Stimulated activated CD4-positive, alpha-beta T cell treated with anti-CD3 and anti-CD28 coated beads, TNF-alpha, amount 100 ng/mL, for 1 hour (primary cell): ENCODE measurements at regions not wholly inside any gene's neighbourhood (a gene's known extent, or its start where the extent isn't known, plus 50 kb on each side); places are given as distances from the start of the nearest gene placed in this dataset.
"Not testable (repeated sequence)": the region's sequence is repeated elsewhere in the genome, so short reads cannot be mapped to it uniquely, and the experiment has no call there.

Experiments used
- DNase-seq, 3 donors: peaks; one replicate each; pipeline ENCODE4 v3.0.0-alpha.2; 2020; ENCODE audit warnings: low read depth in 3 of 3, low spot score in 1 of 3

GRCh38 chr4:12126474-12126873, 697.8 kb upstream of the HS3ST1 start:
- no peak for DNase-seq

- DNase-seq: no peak
Measured at GRCh38 chr4:12124138-12124537, 695.4 kb upstream of the HS3ST1 start.

- DNase-seq: no peak
Measured at GRCh38 chr4:12123707-12124106, 695.0 kb upstream of the HS3ST1 start.

GRCh38 chr4:12122316-12122715, 693.6 kb upstream of the HS3ST1 start:
- no peak for DNase-seq

GRCh38 chr4:12120968-12121367, 692.3 kb upstream of the HS3ST1 start:
- no peak for DNase-seq

- DNase-seq: no peak
Measured at GRCh38 chr4:12118651-12119213, 690.0 kb upstream of the HS3ST1 start.

GRCh38 chr4:12116009-12116552, 687.4 kb upstream of the HS3ST1 start:
- DNase-seq: no peak

- no peak for DNase-seq
Measured at GRCh38 chr4:12110627-12111026, 681.9 kb upstream of the HS3ST1 start.

- not testable (repeated sequence) for DNase-seq
Measured at GRCh38 chr4:12109056-12109455, 680.4 kb upstream of the HS3ST1 start.

- no peak for DNase-seq
Measured at GRCh38 chr4:12105519-12105918, 676.8 kb upstream of the HS3ST1 start.

GRCh38 chr4:12089920-12090319, 661.2 kb upstream of the HS3ST1 start:
- not testable (repeated sequence) for DNase-seq

GRCh38 chr4:12084690-12085089, 656.0 kb upstream of the HS3ST1 start:
- DNase-seq: no peak

GRCh38 chr4:12071316-12071715, 642.6 kb upstream of the HS3ST1 start:
- no peak for DNase-seq

GRCh38 chr4:12053966-12054365, 625.3 kb upstream of the HS3ST1 start:
- no peak for DNase-seq

GRCh38 chr4:12053556-12053955, 624.9 kb upstream of the HS3ST1 start:
- no peak for DNase-seq

- DNase-seq: no peak
Measured at GRCh38 chr4:12050357-12050756, 621.7 kb upstream of the HS3ST1 start.

GRCh38 chr4:12042818-12043217, 614.1 kb upstream of the HS3ST1 start:
- no peak for DNase-seq

- DNase-seq: no peak
Measured at GRCh38 chr4:12041828-12042227, 613.1 kb upstream of the HS3ST1 start.

GRCh38 chr4:12036450-12036849, 607.8 kb upstream of the HS3ST1 start:
- DNase-seq: no peak

GRCh38 chr4:12028258-12028657, 599.6 kb upstream of the HS3ST1 start:
- DNase-seq: no peak

- DNase-seq: no peak
Measured at GRCh38 chr4:12022409-12022808, 593.7 kb upstream of the HS3ST1 start.

GRCh38 chr4:12016729-12017128, 588.0 kb upstream of the HS3ST1 start:
- DNase-seq: no peak

- no peak for DNase-seq
Measured at GRCh38 chr4:12005471-12005870, 576.8 kb upstream of the HS3ST1 start.
